ENCODE measurements at regions not wholly inside any gene's neighbourhood (a gene's known extent, or its start where the extent isn't known, plus 50 kb on each side); places are given as distances from the start of the nearest gene placed in this dataset.

GRCh38 chr10:27364028-27364427 lies 123.4 kb upstream of the ACBD5 start:
- BruUV-seq (replicated peaks) = no TSS peak
- POLR2A ChIA-PET (ENCODE audit: unreplicated experiment) = no interaction called here
- H3K36me3 ChIP-seq (ENCODE audit: control insufficient read depth, insufficient read depth, low read length) = no peaks in the 10 kb centered on the region
- H2AK5ac ChIP-seq (ENCODE audit: low read depth, low read length) = no peak overlapping the region
- no peak overlapping the region for H3K4me2 ChIP-seq (ENCODE audit: low read depth, low read length)
- H3K9ac ChIP-seq (ENCODE audit: low read depth, low read length) = no peak overlapping the region
- H4K5ac ChIP-seq (ENCODE audit: low read depth, low read length) = no peak overlapping the region
- no peaks in the 10 kb centered on the region for H3K9me3 ChIP-seq (ENCODE audit: control insufficient read depth, insufficient read depth, low read length)
- H2BK5ac ChIP-seq (ENCODE audit: low read depth, low read length, poor library complexity, severe bottlenecking) = no peak overlapping the region
- no peaks in the 10 kb centered on the region; the same call in none of the 2 replicates for H3K27me3 ChIP-seq (ENCODE audit: control insufficient read depth, insufficient read depth, low read length)
- in situ Hi-C loops (cut with MboI; ENCODE audit: low sequenced_read_pairs) = no loop called here
- H2AFZ ChIP-seq (replicated peaks; ENCODE audit: low read length, poor library complexity) = no peak overlapping the region
- no peak overlapping the region for H4K8ac ChIP-seq (ENCODE audit: low read depth in 2 of 2, low read length in 2 of 2)
- H3K4me1 ChIP-seq (ENCODE audit: control insufficient read depth, insufficient read depth, low read length) = no peaks in the 10 kb centered on the region
- H3K9me1 ChIP-seq (ENCODE audit: insufficient read depth, low read length) = no peaks in the 10 kb centered on the region
- H3K56ac ChIP-seq (ENCODE audit: extremely low read depth, insufficient read depth, low read length) = no peak overlapping the region
- DNase-seq (no peak), ATAC-seq (ENCODE audit: low read depth) (no peak)
- H2BK20ac ChIP-seq (ENCODE audit: low read depth, low read length) = no peak overlapping the region
- H3K79me1 ChIP-seq (ENCODE audit: low read depth in 1 of 2, low read length in 2 of 2) = no peaks in the 10 kb centered on the region
- TF ChIP-seq RAD21 (IDR thresholded peaks at IDR 0.05; ENCODE audit: low read length) (no peak), RFX5 (IDR thresholded peaks at IDR 0.05; ENCODE audit: low read depth, low read length) (no peak), MAFK (IDR thresholded peaks at IDR 0.05; ENCODE audit: low read depth, low read length) (no peak), MAZ (IDR thresholded peaks at IDR 0.05; ENCODE audit: borderline replicate concordance, low read depth, low read length) (no peak), RCOR1 (IDR thresholded peaks at IDR 0.05; ENCODE audit: insufficient replicate concordance, low read length) (no peak), MXI1 (IDR thresholded peaks at IDR 0.05; ENCODE audit: borderline replicate concordance, low read depth, low read length) (no peak), CTCF (conservative IDR thresholded peaks at IDR 0.05; ENCODE audit: low read depth, low read length) (no peak), USF2 (IDR thresholded peaks at IDR 0.05; ENCODE audit: low read depth, low read length) (no peak), FOS (IDR thresholded peaks at IDR 0.05; ENCODE audit: low read depth, low read length) (no peak), ELK1 (IDR thresholded peaks at IDR 0.05; ENCODE audit: borderline replicate concordance, low read depth, low read length) (no peak), NFE2L2 (IDR thresholded peaks at IDR 0.05; ENCODE audit: low read depth, low read length) (no peak), CHD1 (IDR thresholded peaks at IDR 0.05; ENCODE audit: low read depth, low read length) (no peak), SMC3 (IDR thresholded peaks at IDR 0.05; ENCODE audit: low read depth, low read length) (no peak), BHLHE40 (IDR thresholded peaks at IDR 0.05; ENCODE audit: low read depth, low read length) (no peak), CEBPB (IDR thresholded peaks at IDR 0.05; ENCODE audit: low read depth, low read length) (no peak), POLR2A (IDR thresholded peaks at IDR 0.05; ENCODE audit: low read depth, low read length) (no peak)
- no peak overlapping the region for H2AK9ac ChIP-seq (replicated peaks; ENCODE audit: low read depth, low read length, poor library complexity)
- no peak overlapping the region for H3K27ac ChIP-seq (ENCODE audit: insufficient read depth, low read length)
- dilution Hi-C loops (cut with HindIII; ENCODE audit: low sequenced_read_pairs, unreplicated experiment) = no loop called here
- intact Hi-C loops (cut with micrococcal nuclease) = loop anchor here (10.0 kb wide), 2 partner anchors 209 to 291 kb away; partner anchors contain the start of genes MASTL and YME1L1
- no peaks in the 10 kb centered on the region for H4K20me1 ChIP-seq (ENCODE audit: insufficient read depth, low read length)
- no peak overlapping the region for H3K18ac ChIP-seq (ENCODE audit: low read depth, low read length)
- H3K4ac ChIP-seq (ENCODE audit: low read depth, low read length) = no peak overlapping the region
- H4K91ac ChIP-seq (ENCODE audit: insufficient read depth, low read depth, low read length) = no peak overlapping the region
- no peak overlapping the region for H3K14ac ChIP-seq (replicated peaks; ENCODE audit: low read depth, low read length)
- H3K4me3 ChIP-seq (ENCODE audit: insufficient read depth, low read depth, low read length) = no peak overlapping the region
- no peak overlapping the region for H2BK15ac ChIP-seq (ENCODE audit: low read depth, low read length)
- CTCF ChIA-PET = no interaction called here
- no peak overlapping the region for H2BK120ac ChIP-seq (ENCODE audit: low read depth, low read length)
- WGBS, 2 experiments (ENCODE audit: extremely low coverage in 2 of 2, insufficient read length in 1 of 2) = 10% methylated on average over 2 of the region's 8 CpGs; no CpG with 5 or more reads in 1 of the 2 experiments
- no peak overlapping the region for H3K23ac ChIP-seq (ENCODE audit: low read depth, low read length)
